Thymus (tissue), 11 donors: ENCODE measurements at regions not wholly inside any gene's neighbourhood (a gene's known extent, or its start where the extent isn't known, plus 50 kb on each side); places are given as distances from the start of the nearest gene placed in this dataset.

Source experiments
- DNase-seq, 9 donors: peaks; one replicate each; pipeline ENCODE4 v3.0.0-alpha.2; 2013; ENCODE audit warnings: low spot score in 9 of 9, low read depth in 6 of 9, missing footprints in 1 of 9
- H3K27ac ChIP-seq, 2 donors: one replicate each; pipeline ENCODE4 v1.5.1; 2013; ENCODE audit warnings: control low read depth in 1 of 2, low read depth in 1 of 2, low read length in 1 of 2, mild to moderate bottlenecking in 1 of 2, moderate library complexity in 1 of 2
- H3K27me3 ChIP-seq, 2 donors: one replicate each; pipeline ENCODE4 v1.5.1; 2013; ENCODE audit warnings: low read length in 1 of 2; ENCODE audit not compliant: control insufficient read depth in 2 of 2, insufficient read depth in 1 of 2
- H3K36me3 ChIP-seq, 2 donors: one replicate each; pipeline ENCODE4 v1.5.1; 2013; ENCODE audit warnings: low read length in 1 of 2, mild to moderate bottlenecking in 1 of 2, moderate library complexity in 1 of 2; ENCODE audit not compliant: control insufficient read depth in 2 of 2, insufficient read depth in 2 of 2
- H3K4me1 ChIP-seq, 2 donors: one replicate each; pipeline ENCODE4 v1.5.1; 2013; ENCODE audit warnings: low read length in 2 of 2; ENCODE audit not compliant: control insufficient read depth in 2 of 2, insufficient read depth in 2 of 2
- H3K4me3 ChIP-seq, 2 donors: one replicate each; pipeline ENCODE4 v1.5.1; 2013; ENCODE audit warnings: low read length in 2 of 2, control low read depth in 1 of 2, mild to moderate bottlenecking in 1 of 2
- H3K9me3 ChIP-seq, 2 donors: one replicate each; pipeline ENCODE4 v1.5.1; 2013; ENCODE audit warnings: low read length in 1 of 2, mild to moderate bottlenecking in 1 of 2; ENCODE audit not compliant: control insufficient read depth in 2 of 2, insufficient read depth in 1 of 2
- whole genome bisulfite sequencing: extraction: QIAGEN DNeasy Blood & Tissue Kit; methylation state at CpG from one replicate; pipeline ENCODE4 v1.1.7; 2013; 5-methylcytosine and 5-hydroxymethylcytosine counted together
- donor health status: healthy.

DNA sequence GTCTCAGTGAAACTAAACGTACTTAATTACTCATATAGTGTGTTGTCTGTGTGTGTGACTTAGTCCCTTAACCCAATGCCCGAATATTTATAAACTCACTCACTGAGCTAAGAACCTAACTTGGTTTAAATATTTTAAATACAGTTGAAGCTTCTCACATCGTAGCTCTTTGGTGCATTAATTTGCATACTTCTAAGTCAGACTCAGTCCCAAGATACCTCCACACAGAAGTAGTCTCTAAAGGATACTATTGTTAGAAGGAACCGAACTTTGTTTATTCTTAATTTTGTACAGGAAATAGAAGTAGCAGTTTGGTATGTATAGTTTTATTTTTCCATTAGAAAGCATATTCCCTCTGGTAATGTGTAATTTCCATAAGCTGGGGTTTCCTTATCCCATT is 54.0 kb upstream of the NKAP start:
- Histone ChIP-seq H3K4me3 (no peak overlapping the region), H3K36me3 (no peaks in the 10 kb centered on the region), H3K4me1 (no peaks in the 10 kb centered on the region), H3K27ac (no peak overlapping the region), H3K27me3 (peaks cover 13 to 95% of the 10 kb centered on the region in 2 donors), H3K9me3 (no peaks in the 10 kb centered on the region)
- 12% methylated on average over 4 of the region's 4 CpGs for WGBS
- no peak for DNase-seq

DNA sequence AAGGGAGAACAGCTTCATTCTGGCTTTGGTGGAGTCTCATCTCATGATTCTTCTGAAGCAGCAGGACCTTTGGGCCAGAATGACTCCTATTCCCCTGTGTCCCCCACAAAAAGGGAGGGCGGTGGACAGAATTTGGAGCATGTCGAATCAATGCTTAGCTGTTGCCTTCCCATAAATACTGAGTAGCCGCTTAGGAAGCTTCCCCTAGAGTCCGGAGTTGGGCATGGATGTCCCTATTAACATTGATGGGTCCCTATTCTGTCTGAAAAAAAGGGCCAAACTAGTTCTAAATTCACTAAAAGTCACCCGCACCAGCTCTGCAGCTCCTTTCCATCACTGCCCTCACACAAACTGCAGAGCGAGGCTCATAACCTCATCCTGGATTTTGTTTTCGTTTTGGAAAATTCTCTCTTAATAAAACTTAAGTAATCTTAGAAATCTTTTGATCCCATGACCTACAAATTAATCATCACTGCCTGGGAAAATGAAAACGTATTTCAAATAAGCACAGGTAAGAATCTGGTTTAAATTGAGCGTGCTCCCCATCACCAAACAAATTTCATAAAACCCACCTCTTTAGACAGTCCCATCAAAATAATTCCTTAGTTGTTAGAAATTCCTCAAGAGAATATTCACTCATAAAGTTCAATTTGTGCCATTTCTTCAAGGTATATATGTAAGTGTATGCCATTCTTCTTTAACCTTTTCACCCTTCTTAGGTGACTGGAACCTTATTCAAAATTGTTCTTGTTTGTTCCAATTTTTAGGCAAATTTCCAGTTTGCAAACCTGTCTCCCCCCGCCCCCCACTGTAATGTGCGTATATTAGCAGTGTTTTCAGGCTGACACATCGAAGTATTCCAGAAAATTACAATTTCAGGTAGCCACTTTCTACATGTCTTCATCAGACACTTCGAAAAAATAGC is 53.3 kb upstream of the NKAP start:
- Histone ChIP-seq H3K27ac (no peak overlapping the region), H3K36me3 (no peaks in the 10 kb centered on the region), H3K9me3 (no peaks in the 10 kb centered on the region), H3K4me1 (no peaks in the 10 kb centered on the region), H3K4me3 (no peak overlapping the region), H3K27me3 (peaks cover 14 to 97% of the 10 kb centered on the region in 2 donors)
- no peak for DNase-seq
- WGBS = 16% methylated on average over 13 of the region's 13 CpGs

DNA sequence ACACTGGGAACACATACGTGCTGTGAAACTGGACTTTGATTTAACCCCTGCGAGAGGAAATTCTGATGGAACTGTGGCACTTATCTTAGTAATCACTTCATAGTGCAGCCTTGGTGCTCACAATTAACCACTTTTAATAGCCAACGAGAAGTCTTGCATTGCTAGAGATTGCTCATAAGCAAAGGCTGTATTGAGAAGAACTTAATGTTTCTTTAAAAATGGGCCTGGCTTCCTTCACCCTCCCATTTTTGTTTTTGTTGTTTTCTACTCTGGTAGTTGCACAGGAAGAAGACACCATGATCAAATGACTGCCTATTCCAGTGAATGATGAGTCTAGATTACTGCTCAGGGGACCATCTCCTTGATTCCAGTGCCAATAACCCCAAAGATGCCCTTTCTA is 52.5 kb upstream of the NKAP start:
- no peaks in the 10 kb centered on the region for H3K4me1 ChIP-seq
- no peaks in the 10 kb centered on the region for H3K36me3 ChIP-seq
- H3K27ac ChIP-seq = no peak overlapping the region
- 35% methylated on average over 3 of the region's 3 CpGs for WGBS
- no peak overlapping the region for H3K4me3 ChIP-seq
- H3K9me3 ChIP-seq = no peaks in the 10 kb centered on the region
- peaks cover 19 to 97% of the 10 kb centered on the region in 2 donors for H3K27me3 ChIP-seq
- no peak for DNase-seq
